DMS53 (cell line): ENCODE measurements at regions not wholly inside any gene's neighbourhood (a gene's known extent, or its start where the extent isn't known, plus 50 kb on each side); places are given as distances from the start of the nearest gene placed in this dataset.

Source experiments
- DNase-seq: peaks from one replicate; lab custom pipeline; 2025; lab: John Stamatoyannopoulos, UW

DNA sequence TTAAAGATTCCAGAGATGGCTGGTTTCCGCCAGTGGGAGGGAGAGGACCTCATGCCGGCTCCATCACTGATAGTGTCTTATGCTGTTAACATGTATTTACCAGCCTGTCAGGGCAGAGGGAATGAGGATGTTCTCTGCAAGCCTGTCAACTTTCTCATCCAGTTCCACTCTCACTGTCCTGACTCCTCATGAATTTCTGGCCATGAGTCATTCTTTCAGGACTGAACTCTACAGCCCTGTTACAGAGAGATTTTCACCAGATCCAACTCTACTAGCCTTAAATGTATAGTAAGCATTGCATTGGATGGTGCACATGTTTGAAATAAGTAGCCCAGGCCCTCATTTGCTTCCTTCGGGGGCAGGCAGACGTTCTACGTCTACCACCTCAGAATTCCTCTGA lies 387.7 kb downstream of the TMEM135 start:
- no peak for DNase-seq

DNA sequence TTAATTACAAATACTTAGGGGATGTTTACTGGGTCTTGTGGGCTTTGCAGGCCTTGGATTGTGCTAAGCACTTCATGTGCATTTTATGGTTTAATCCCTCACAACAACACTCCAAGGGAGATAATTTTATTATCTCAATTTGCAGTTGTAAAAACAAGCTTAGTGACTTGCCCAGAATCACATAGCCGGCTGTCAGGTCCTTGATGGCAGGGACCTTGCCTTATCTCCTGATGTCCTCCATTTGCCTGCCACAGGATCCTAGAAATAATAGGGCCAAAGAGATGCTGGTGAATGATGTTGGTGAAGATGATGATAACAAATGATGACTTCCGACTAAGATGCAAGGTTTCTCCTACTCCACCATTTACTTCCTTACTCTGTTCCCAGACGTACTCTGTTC lies 385.4 kb downstream of the TMEM135 start:
- DNase-seq, result no peak

DNA sequence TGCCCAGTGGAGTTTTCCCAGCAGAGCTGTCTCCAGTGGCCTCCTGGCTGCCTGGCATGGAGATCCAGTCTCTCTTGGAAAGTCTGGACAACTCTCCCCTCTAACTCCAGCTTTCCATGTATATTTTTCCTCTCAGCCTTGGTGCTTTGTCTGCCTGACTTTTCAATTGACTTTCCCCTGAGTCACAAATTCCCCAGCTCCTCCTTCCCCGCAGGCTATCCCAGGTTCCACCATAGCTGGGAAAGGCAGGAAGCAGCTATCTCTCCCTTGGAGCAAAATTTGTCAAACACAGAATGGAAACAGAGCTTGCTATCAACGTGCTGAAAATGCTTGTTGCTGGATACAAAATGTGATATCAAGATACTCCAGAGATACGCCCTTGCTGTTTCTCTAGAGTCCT lies 384.8 kb downstream of the TMEM135 start:
- no peak for DNase-seq

DNA sequence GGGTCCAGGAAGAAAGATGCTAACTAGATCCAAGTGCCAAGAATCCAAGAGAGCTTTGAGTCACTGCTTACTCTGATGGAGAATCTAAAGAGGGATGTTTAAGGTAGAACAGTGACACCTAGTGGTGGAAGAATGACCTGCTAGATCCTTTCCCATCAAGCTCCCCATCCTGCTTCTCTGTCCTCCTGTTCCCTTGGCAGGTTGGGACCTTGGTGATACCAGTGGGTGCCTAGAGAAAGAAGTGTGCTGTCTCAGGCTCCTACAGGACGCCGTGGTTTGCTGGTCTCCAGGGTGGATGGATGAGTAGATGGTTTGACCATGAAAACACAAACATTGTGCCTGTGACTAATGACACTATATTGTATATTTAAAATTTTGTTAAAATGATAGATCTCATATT lies 383.7 kb downstream of the TMEM135 start:
- peak; percentile 89 for DNase-seq

DNA sequence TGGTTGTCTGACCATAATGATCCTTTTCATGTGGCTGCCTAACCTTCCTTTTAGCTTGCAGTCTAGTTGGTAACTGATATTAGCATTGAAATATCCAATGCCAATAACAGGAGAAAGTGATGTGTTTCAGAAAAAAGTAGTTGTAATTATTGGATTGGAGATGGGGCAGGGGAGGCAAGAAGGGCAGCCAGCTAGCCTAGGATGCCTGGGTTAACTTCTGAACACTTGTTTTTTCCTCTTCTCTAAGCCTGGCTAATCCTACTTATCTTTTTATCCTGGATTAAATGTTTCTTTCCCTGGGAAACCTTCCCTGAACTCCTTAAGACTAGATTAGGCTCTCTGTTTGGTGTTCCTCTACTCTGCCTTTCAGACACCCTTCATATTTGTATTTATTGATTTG lies 380.2 kb downstream of the TMEM135 start:
- no peak for DNase-seq

DNA sequence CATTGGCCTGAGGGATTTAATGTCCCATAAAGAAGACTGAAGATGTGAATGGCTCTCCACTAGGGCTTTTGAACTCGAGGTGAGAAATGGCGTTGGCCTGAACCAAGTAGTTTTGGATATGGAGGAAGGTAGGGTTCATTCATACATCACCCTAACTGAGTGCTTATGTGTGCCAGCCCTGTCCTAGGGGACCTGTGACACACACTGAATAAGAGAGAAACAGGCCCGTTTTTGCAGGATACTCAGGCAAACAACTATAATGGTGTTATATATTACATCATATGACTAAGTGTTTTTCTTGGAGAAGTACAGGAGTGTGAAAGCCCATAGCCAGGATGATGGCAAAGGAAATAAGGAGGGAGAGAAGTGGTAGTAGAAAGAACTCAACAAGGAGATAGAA lies 368.1 kb downstream of the TMEM135 start:
- DNase-seq, result no peak

DNA sequence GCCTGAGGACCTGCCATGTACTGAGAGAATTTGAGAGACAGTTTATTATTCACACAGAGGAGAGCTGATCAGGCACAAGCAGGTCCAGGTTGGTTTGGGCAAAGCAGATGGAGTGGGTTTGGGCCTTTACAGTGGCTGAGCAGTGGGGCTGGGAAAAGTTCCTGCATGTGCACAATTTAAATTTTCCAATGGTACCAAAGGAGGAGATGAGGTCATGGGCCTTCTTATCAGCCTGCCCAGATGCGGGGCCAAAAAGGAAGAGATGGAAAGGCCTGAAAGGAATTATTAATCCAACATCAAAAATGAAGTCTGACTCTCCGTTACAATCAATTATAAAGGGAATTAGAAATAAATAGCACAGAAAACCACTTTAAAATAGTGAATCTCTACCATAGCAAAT lies 367.6 kb downstream of the TMEM135 start:
- DNase-seq, result no peak

DNA sequence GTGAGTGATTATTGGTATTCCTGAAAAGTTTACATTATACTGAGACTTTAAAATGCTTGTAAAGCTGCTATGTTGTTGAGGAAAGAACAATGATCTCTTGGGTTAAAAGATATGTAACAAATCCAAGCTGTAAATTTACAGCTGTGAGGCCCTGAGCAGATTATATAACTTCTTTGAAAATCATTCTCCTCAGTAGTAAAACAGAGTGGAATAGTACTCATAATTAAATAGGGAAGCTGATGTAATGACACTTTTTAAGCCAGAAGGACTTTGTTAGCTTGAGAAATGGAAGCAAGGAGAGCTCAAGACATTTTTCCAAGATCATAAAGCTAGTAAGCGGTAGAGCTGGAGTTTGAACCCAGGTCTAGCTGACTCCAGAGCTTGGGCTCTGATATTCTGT lies 363.9 kb downstream of the TMEM135 start:
- DNase-seq, result no peak

DNA sequence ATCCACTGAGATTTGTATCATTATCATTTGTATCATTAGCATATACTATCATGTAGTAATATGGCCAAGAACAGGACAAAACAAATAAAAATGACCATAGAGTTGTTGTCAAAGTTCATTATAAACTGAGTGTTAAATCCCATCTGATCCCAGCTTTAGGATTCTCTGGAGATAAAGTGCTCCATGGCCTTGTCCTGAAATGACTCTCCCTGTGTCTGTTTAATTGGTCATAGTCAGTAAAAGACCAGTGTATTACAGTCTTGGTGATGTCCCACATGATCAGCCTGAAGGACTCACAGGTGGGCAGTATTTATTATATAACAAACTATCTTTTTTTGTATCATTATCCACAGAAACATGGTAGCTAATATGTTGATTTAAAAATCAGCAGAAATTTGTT lies 361.6 kb downstream of the TMEM135 start:
- DNase-seq, result no peak

DNA sequence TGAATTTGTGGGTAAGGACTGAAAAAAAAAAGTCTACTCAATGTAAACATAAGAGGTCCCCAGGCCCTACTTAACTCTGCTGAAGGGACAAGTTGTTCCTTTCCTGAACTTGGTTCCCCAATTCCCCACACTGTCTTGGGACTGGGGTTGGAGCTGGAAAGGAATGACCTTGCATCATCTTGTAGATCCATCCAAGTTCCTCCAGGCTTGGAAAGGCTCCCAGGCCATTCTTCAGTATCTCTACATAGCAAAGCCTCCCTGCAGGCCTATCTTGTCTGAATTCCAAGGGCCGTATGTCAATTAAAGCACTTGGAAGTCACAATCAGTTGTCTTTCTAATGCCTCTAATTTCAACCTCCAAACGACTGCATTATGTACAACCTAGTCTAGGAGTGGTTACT lies 361.2 kb downstream of the TMEM135 start:
- no peak for DNase-seq

DNA sequence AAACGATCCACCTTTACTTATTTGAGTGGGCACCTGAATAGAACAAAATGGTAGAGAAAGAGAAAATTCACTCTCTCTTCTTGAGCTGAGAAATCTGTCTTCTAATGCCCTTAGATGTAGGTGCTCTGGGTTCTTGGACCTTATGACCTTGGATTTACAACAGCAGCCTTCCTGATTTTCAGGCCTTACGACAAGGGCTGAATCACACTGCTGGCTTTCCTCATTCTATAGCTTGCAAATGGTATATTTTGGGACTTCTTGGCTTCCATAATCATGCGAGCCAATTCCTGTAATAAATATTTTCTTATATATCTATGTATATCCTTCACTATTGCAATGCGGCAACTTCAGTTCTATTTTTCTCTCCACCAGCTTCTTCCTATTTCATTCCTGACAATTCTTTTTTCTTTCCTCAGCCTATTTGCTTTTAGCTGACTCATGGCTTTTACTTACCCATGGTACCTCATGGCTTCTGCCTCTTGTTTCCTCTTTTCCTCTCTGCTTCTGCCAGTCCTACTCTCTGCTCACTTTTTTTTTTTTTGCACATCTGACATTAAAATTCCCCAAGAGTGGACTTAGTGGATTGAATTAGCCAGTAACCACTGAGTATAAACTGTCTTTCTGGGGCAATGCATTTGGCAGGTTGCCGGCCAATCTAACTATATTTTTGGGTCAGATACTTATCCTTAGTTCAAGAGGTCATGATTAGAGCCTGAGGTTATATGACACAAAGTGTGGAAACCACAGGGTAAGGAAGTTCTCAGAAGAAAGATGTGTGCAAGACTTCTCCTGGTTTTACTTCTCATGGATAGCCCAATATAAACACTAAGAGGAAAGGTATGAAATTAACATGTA lies 359.5 kb downstream of the TMEM135 start:
- DNase-seq, result peak; percentile 8

DNA sequence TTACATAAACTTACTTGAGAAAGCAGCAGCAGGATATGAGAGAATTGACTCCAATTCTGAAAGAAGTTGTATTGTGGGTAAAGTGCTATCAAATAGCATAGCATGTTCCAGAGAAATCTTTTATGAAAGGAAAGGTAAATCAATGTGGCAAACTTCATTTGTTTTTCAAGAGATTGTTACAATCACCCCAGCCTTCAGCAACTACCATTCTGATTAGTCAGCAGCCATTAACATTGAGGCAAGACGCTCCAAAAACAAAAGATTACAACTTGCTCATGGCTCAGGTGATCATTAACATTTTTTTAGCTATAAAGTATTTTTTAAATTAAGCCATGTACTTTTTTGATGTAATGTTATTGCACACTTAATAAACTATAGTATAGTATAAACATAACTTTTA lies 357.2 kb downstream of the TMEM135 start:
- no peak for DNase-seq

DNA sequence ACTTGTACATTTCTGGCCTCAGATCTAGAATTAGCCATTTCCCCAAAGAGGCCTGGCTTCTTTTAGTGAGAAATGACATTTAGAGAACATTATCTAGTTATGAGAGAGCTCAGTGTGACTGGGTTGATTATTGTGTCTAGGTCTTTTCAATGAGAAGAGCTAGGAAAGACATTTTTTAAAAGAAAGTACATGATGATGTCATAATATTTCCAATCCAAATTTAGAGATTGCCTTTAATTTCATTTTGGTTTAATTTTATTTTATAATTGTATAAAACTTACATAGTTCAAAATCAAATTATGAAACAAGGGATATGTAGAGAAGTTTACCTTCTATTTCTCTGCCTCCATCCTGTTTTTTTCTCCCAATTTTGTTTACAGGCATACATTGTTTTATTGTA lies 354.9 kb downstream of the TMEM135 start:
- DNase-seq, result no peak

DNA sequence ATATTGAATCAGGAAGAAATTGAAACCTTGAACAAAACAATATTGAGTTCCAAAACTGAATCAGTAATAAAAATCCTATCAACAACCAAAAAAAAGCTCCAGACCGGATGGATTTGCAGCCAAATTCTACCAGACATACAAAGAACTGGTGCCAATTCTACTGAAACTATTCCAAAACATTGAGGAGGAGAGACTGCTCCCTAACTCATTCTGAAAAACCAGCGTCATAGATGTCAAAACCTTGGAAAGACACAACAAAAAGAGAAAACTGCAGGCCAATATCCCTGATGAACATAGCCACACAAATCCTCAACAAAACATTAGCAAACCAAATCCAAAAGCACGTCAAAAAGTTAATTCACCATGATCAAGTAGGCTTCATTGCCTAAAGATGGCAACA lies 353.8 kb downstream of the TMEM135 start:
- DNase-seq, result no peak

DNA sequence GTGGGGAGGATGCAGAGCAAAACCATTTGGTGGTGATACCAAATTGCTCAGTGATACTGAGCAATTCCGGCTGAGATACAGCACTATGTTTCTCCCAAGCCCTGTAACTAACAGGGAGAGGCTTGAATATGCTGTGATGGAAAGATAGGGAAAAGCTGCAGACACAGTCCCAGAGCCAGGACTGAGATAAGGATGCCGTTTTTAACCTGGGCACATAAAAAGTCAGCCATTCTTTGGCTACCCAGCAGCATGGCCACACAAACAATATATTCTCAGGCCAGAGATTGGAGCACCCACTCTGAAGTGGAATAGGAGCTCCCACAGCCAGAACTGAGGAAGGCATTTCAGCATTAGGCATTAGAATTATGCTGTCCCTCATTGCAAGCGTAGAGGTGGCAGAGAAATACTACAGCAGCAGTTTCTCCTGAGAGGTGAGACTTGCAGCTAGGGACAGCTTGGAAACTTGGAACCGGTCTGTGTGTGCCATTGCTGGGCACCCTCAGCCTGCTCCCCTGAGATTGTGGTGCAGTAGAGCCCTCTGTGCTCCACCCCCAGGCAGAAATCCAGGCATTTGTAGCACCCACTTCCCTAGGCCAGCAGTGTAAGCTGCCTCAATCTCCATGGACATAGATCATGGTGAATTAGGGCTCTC lies 346.5 kb downstream of the TMEM135 start:
- no peak for DNase-seq

DNA sequence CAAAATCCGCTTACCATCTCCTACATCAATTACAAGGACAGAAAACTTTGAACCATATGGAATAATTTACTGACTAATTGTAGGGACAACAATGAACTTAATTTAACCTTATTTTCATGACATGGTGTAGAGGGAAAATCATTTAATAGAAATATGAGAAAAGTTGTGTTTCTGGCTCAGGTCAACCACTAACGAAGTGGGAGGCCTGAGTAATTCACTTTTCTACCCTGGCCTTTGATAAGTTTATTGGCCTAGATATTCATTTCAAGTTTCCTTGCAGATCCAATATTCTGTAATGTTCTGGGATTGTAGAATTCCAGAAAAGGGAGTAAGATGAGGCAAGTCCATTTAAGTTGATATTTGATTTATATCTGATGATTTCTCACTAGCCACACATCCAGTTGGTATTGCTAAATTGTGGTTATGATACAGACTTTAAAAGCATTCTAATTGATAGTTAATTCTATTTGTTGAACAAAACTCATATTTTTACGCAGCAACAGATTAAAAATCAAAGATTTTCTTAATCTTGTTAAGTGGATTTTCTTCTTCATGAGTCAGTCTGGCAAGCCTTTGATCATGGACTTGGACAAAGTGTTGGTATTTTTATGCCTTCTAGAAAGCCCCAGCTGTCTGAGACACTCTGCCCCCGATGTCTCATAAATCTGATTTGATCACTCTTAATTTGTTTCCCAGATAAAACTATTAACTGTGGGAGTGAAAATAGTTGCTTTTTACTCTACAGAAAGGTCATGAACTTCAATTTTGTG lies 336.5 kb downstream of the TMEM135 start:
- DNase-seq, result no peak
